GM12891 (cell line): ENCODE measurements at regions not wholly inside any gene's neighbourhood (a gene's known extent, or its start where the extent isn't known, plus 50 kb on each side); places are given as distances from the start of the nearest gene placed in this dataset.

Source experiments
- DNase-seq: peaks from one replicate; pipeline ENCODE4 v3.0.0; 2011; ENCODE audit warnings: low spot score; ENCODE audit not compliant: insufficient read length
- FAIRE-seq: peaks from 2 replicates; lab custom pipeline; 2011; peaks lifted over from hg19 to GRCh38; lab: Jason Lieb, UNC
- PAX5 ChIP-seq: IDR thresholded peaks from 2 replicates; pipeline ENCODE4 v1.6.1; 2011; ENCODE audit warnings: low read length, moderate library complexity, mild to moderate bottlenecking; ENCODE audit not compliant: insufficient read depth, severe bottlenecking
- POLR2A ChIP-seq: IDR thresholded peaks from 2 replicates; pipeline ENCODE4 v1.6.1; 2011; ENCODE audit warnings: low read depth, low read length, control low read depth
- POLR2AphosphoS5 ChIP-seq: IDR thresholded peaks from 2 replicates; pipeline ENCODE4 v1.6.1; 2011; ENCODE audit warnings: low read depth, low read length, control low read depth
- POU2F2 ChIP-seq: IDR thresholded peaks from 2 replicates; pipeline ENCODE4 v1.6.1; 2011; ENCODE audit warnings: low read depth, mild to moderate bottlenecking, control low read depth, low read length, moderate library complexity
- SPI1 ChIP-seq: IDR thresholded peaks from 2 replicates; pipeline ENCODE4 v1.6.1; 2011; ENCODE audit warnings: low read depth, low read length, control low read depth
- TAF1 ChIP-seq: IDR thresholded peaks from 2 replicates; pipeline ENCODE4 v1.6.1; 2011; ENCODE audit warnings: low read depth, low read length, control low read depth

- TF ChIP-seq SPI1 (no peak), POU2F2 (no peak), PAX5 (no peak), POLR2AphosphoS5 (no peak)
- FAIRE-seq: no peak
- no peak for DNase-seq
Measured at GRCh38 chr14:55749946-55750345, 169.9 kb downstream of the KTN1 start.

GRCh38 chr14:55752580-55753390 is 172.8 kb downstream of the KTN1 start:
- DNase-seq (no peak), FAIRE-seq (no peak)
- no peak for TF ChIP-seq PAX5
- TF ChIP-seq TAF1: no peak
- no peak for TF ChIP-seq SPI1
- no peak for TF ChIP-seq POLR2AphosphoS5
- TF ChIP-seq POLR2A: no peak
- no peak for TF ChIP-seq POU2F2

- FAIRE-seq: no peak
- TF ChIP-seq POLR2A (no peak), POLR2AphosphoS5 (no peak)
- no peak for DNase-seq
Measured at GRCh38 chr14:55754471-55754870, 174.5 kb downstream of the KTN1 start.

GRCh38 chr14:55754871-55755270 is 174.9 kb downstream of the KTN1 start:
- FAIRE-seq: no peak
- TF ChIP-seq POU2F2 (no peak), POLR2AphosphoS5 (no peak), SPI1 (no peak), PAX5 (no peak), TAF1 (no peak), POLR2A (no peak)

GRCh38 chr14:55756078-55756477 is 176.1 kb downstream of the KTN1 start:
- TF ChIP-seq POLR2A (no peak), PAX5 (no peak), SPI1 (no peak), POU2F2 (no peak), TAF1 (no peak), POLR2AphosphoS5 (no peak)

More at GRCh38 chr14:55754871-55755270, 174.9 kb downstream of the KTN1 start:
- DNase-seq: no peak

GRCh38 chr14:55756557-55756956 is 176.6 kb downstream of the KTN1 start:
- FAIRE-seq: no peak
- no peak for TF ChIP-seq POLR2AphosphoS5
- TF ChIP-seq TAF1: no peak
- TF ChIP-seq SPI1: no peak
- TF ChIP-seq PAX5: no peak
- TF ChIP-seq POLR2A: no peak
- TF ChIP-seq POU2F2: no peak

More at GRCh38 chr14:55756078-55756477, 176.1 kb downstream of the KTN1 start:
- DNase-seq: no peak
- no peak for FAIRE-seq

GRCh38 chr14:55758796-55759195 is 178.8 kb downstream of the KTN1 start:
- DNase-seq (no peak), FAIRE-seq (no peak)
- TF ChIP-seq POU2F2 (no peak), TAF1 (no peak), POLR2AphosphoS5 (no peak), SPI1 (no peak), POLR2A (no peak), PAX5 (no peak)

More at GRCh38 chr14:55756557-55756956, 176.6 kb downstream of the KTN1 start:
- no peak for DNase-seq

- no peak for DNase-seq
- FAIRE-seq: no peak
- no peak for TF ChIP-seq SPI1
- TF ChIP-seq POLR2A: no peak
- no peak for TF ChIP-seq POU2F2
- TF ChIP-seq POLR2AphosphoS5: no peak
- no peak for TF ChIP-seq TAF1
- no peak for TF ChIP-seq PAX5
Measured at GRCh38 chr14:55760789-55761566, 181.0 kb downstream of the KTN1 start.

- TF ChIP-seq POLR2A (no peak), PAX5 (no peak), POLR2AphosphoS5 (no peak), SPI1 (no peak)
- DNase-seq: no peak
- no peak for FAIRE-seq
Measured at GRCh38 chr14:55761651-55762050, 181.6 kb downstream of the KTN1 start.
